ENCODE measurements at regions not wholly inside any gene's neighbourhood (a gene's known extent, or its start where the extent isn't known, plus 50 kb on each side); places are given as distances from the start of the nearest gene placed in this dataset.

- Histone ChIP-seq H3K9ac (ENCODE audit: low read length) (no peak overlapping the region), H3K4me2 (ENCODE audit: low read length) (no peak overlapping the region), H3K4me3 (replicated peaks in 1 of 2; ENCODE audit: low read depth in 1 of 2, low read length in 2 of 2) (no peak overlapping the region), H3K9me2 (ENCODE audit: insufficient read depth) (no peaks in the 10 kb centered on the region), H4K20me1 (ENCODE audit: insufficient read depth) (no peaks in the 10 kb centered on the region), H3K4me1 (ENCODE audit: control insufficient read depth in 1 of 2, insufficient read depth in 2 of 2, low read length in 2 of 2) (no peaks in the 10 kb centered on the region), H3K36me3 (ENCODE audit: control insufficient read depth in 1 of 2, insufficient read depth in 2 of 2, low read length in 2 of 2) (no peaks in the 10 kb centered on the region), H3K79me2 (ENCODE audit: insufficient read depth, low read length) (no peaks in the 10 kb centered on the region), H3K27ac (ENCODE audit: low read depth, low read length) (no peak overlapping the region), H3K9me3 (ENCODE audit: control insufficient read depth in 1 of 2, insufficient read depth in 1 of 2, low read depth in 1 of 2, low read length in 2 of 2) (no peaks in the 10 kb centered on the region), H3K27me3 (ENCODE audit: insufficient read depth, low read length) (no peaks in the 10 kb centered on the region), H2AFZ (ENCODE audit: low read depth, low read length, poor library complexity, severe bottlenecking) (no peak overlapping the region)
- intact Hi-C loops (cut with micrococcal nuclease) = no loop called here
- ChIA-PET CTCF (no interaction called here), RAD21 (ENCODE audit: low non-redundant PET in 1 of 2, low total read pairs in 2 of 2, uncharacterized antibody in 2 of 2, unreplicated experiment in 2 of 2) (no interaction called here), POLR2A (no interaction called here)
- ATAC-seq (no peak), DNase-seq (ENCODE audit: low read depth, low spot score) (no peak)
- no TSS peak for BruUV-seq (replicated peaks)
- TF ChIP-seq YY1 (IDR thresholded peaks at IDR 0.05; ENCODE audit: extremely low read depth, insufficient replicate concordance, low read depth, low read length) = no peak
- no peak for TF ChIP-seq POLR2A (IDR thresholded peaks at IDR 0.05; ENCODE audit: borderline replicate concordance, extremely low read depth, insufficient read depth, insufficient read length)
- no peak for TF ChIP-seq ZNF274 (IDR thresholded peaks at IDR 0.05; ENCODE audit: low read depth, low read length)
These were observed 490.8 kb downstream of the RFC3 start for GRCh38 chr13:34308725-34309124.

- Histone ChIP-seq H3K4me2 (ENCODE audit: low read length) (no peak overlapping the region), H4K20me1 (ENCODE audit: insufficient read depth) (no peaks in the 10 kb centered on the region), H2AFZ (ENCODE audit: low read depth, low read length, poor library complexity, severe bottlenecking) (no peak overlapping the region), H3K9me2 (ENCODE audit: insufficient read depth) (no peaks in the 10 kb centered on the region), H3K27me3 (ENCODE audit: insufficient read depth, low read length) (no peaks in the 10 kb centered on the region), H3K36me3 (ENCODE audit: control insufficient read depth in 1 of 2, insufficient read depth in 2 of 2, low read length in 2 of 2) (no peaks in the 10 kb centered on the region), H3K9ac (ENCODE audit: low read length) (no peak overlapping the region), H3K4me3 (replicated peaks in 1 of 2; ENCODE audit: low read depth in 1 of 2, low read length in 2 of 2) (no peak overlapping the region), H3K79me2 (ENCODE audit: insufficient read depth, low read length) (no peaks in the 10 kb centered on the region), H3K27ac (ENCODE audit: low read depth, low read length) (no peak overlapping the region), H3K9me3 (ENCODE audit: control insufficient read depth in 1 of 2, insufficient read depth in 1 of 2, low read depth in 1 of 2, low read length in 2 of 2) (no peaks in the 10 kb centered on the region), H3K4me1 (ENCODE audit: control insufficient read depth in 1 of 2, insufficient read depth in 2 of 2, low read length in 2 of 2) (no peaks in the 10 kb centered on the region)
- ChIA-PET CTCF (no interaction called here), POLR2A (no interaction called here), RAD21 (ENCODE audit: low non-redundant PET in 1 of 2, low total read pairs in 2 of 2, uncharacterized antibody in 2 of 2, unreplicated experiment in 2 of 2) (no interaction called here)
- BruUV-seq (replicated peaks) = no TSS peak
- intact Hi-C loops (cut with micrococcal nuclease) = no loop called here
- no peak for ATAC-seq
- TF ChIP-seq POLR2A (IDR thresholded peaks at IDR 0.05; ENCODE audit: borderline replicate concordance, extremely low read depth, insufficient read depth, insufficient read length) (no peak), ELF1 (IDR thresholded peaks at IDR 0.05; ENCODE audit: borderline replicate concordance, low read depth) (no peak), SP1 (IDR thresholded peaks at IDR 0.05; ENCODE audit: low read depth) (no peak), EGR1 (IDR thresholded peaks at IDR 0.05; ENCODE audit: low read depth) (no peak), CEBPB (IDR thresholded peaks at IDR 0.05; ENCODE audit: low read depth) (no peak), ZFX (IDR thresholded peaks at IDR 0.05) (no peak), TCF7L2 (IDR thresholded peaks at IDR 0.05; ENCODE audit: borderline replicate concordance, extremely low read depth, insufficient read depth, insufficient read length) (no peak)
- no peak for DNase-seq (ENCODE audit: low read depth, low spot score)
These were observed 492.6 kb downstream of the RFC3 start for GRCh38 chr13:34310539-34310938.
